Panc1 (cell line): ENCODE measurements at regions not wholly inside any gene's neighbourhood (a gene's known extent, or its start where the extent isn't known, plus 50 kb on each side); places are given as distances from the start of the nearest gene placed in this dataset.

ENCODE experiments used
- ATAC-seq: fragments of 200-7000 bp; cut with Tn5 transposase; 2 replicates; pipeline ENCODE4 v1.9.1; 2020; ENCODE audit warnings: mild to moderate bottlenecking, moderate library complexity
- BruUV-seq: library from RNA; stranded (reverse); fragments of 400-500 nt; replicated peaks from 2 replicates; lab custom pipeline; 2021; lab: Mats Ljungman, UMichigan
- CTCF ChIA-PET: fragments of 300-600 bp; sonication (Branson Sonifier 250); formaldehyde crosslinking; loops from one replicate; lab custom pipeline; 2022; ENCODE audit warnings: antibody characterized with exemption; lab: Charles Lee
- POLR2A ChIA-PET: fragments of 300-600 bp; sonication (Branson Sonifier 250); formaldehyde crosslinking; loops from one replicate; lab custom pipeline; 2022; ENCODE audit warnings: antibody characterized with exemption; lab: Charles Lee
- DNase-seq: peaks from one replicate; pipeline ENCODE4 v3.0.0-alpha.2; 2010; ENCODE audit warnings: low read depth, low spot score
- H3K27ac ChIP-seq: 2 replicates; pipeline ENCODE4 v1.5.1; 2011; ENCODE audit warnings: mild to moderate bottlenecking, low read length, inconsistent platforms
- H3K27me3 ChIP-seq: fragments of 200-500 bp; sonication (Bioruptor generic); 2 replicates; pipeline ENCODE4 v1.6.0; 2014; ENCODE audit warnings: low read length, inconsistent platforms; ENCODE audit not compliant: control insufficient read depth, insufficient read depth
- H3K36me3 ChIP-seq: fragments of 200-500 bp; sonication (Bioruptor generic); 2 replicates; pipeline ENCODE4 v1.5.1; 2014; ENCODE audit warnings: inconsistent platforms, mild to moderate bottlenecking, low read length, moderate library complexity; ENCODE audit not compliant: control insufficient read depth, insufficient read depth
- H3K4me1 ChIP-seq: 2 replicates; pipeline ENCODE4 v1.5.1; 2011; ENCODE audit warnings: inconsistent platforms, mild to moderate bottlenecking, low read length, moderate library complexity; ENCODE audit not compliant: control insufficient read depth, insufficient read depth
- H3K4me3 ChIP-seq, 2 experiments: 2 replicates each; pipeline ENCODE4 v1.5.1; 2011 to 2012; ENCODE audit warnings: low read depth in 2 of 2, low read length in 2 of 2, mild to moderate bottlenecking in 2 of 2, inconsistent platforms in 1 of 2, moderate library complexity in 1 of 2
- H3K9me3 ChIP-seq: fragments of 200-500 bp; sonication (Bioruptor generic); 2 replicates; pipeline ENCODE4 v1.5.1; 2014; ENCODE audit warnings: low read depth, mild to moderate bottlenecking, inconsistent platforms, low read length, moderate library complexity; ENCODE audit not compliant: control insufficient read depth, insufficient read depth
- CTCF ChIP-seq: fragments of 450-650 bp; IDR thresholded peaks from 2 replicates; pipeline ENCODE4 v1.5.1; 2017; ENCODE audit warnings: mild to moderate bottlenecking
- POLR2AphosphoS5 ChIP-seq: IDR thresholded peaks from 2 replicates; pipeline ENCODE4 v1.6.1; 2012; ENCODE audit warnings: mild to moderate bottlenecking, low read depth, low read length, moderate library complexity
- REST ChIP-seq, 2 experiments: IDR thresholded peaks; 2 replicates each; pipeline ENCODE4 v1.6.1; 2011 to 2012; ENCODE audit warnings: low read depth in 2 of 2, control low read depth in 1 of 2, low read length in 1 of 2, mild to moderate bottlenecking in 1 of 2, moderate library complexity in 1 of 2; ENCODE audit not compliant: insufficient read depth in 1 of 2
- SIN3A ChIP-seq: IDR thresholded peaks from 2 replicates; pipeline ENCODE4 v1.6.1; 2012; ENCODE audit warnings: low read depth, mild to moderate bottlenecking, low read length, moderate library complexity, borderline replicate concordance; ENCODE audit not compliant: insufficient read depth
- TCF7L2 ChIP-seq: IDR thresholded peaks from 2 replicates; pipeline ENCODE4 v1.6.1; 2011; ENCODE audit warnings: mild to moderate bottlenecking, low read depth, low read length, inconsistent platforms
- in situ Hi-C: cut with HindIII; loops from 2 replicates; pipeline ENCODE4 v1.10.0; 2016; ENCODE audit warnings: low sequenced_read_pairs, low pct_unique_long_range_greater_than_20kb
- intact Hi-C: fragments of 100-400 bp; cut with micrococcal nuclease; formaldehyde crosslinking; loops from one replicate; pipeline ENCODE4 v1.10.0; 2022; ENCODE audit not compliant: unreplicated experiment

GRCh38 chr2:118687192-118687591 is 160.3 kb downstream of the EN1 start:
- TF ChIP-seq TCF7L2 (no peak), SIN3A (no peak), REST (IDR thresholded peaks at IDR 0.05; ENCODE audit: insufficient read depth in 1 of 2, low read depth in 2 of 2, low read length in 1 of 2) (no peak), CTCF (no peak), POLR2AphosphoS5 (no peak)
- in situ Hi-C loops (no loop called here), intact Hi-C loops (no loop called here)
- ChIA-PET POLR2A (no interaction called here), CTCF (no interaction called here)
- Histone ChIP-seq H3K36me3 (no peaks in the 10 kb centered on the region), H3K27ac (no peak overlapping the region), H3K27me3 (no peaks in the 10 kb centered on the region), H3K4me1 (no peaks in the 10 kb centered on the region), H3K9me3 (no peaks in the 10 kb centered on the region), H3K4me3 (no peak overlapping the region)
- no peak for ATAC-seq
- no TSS peak for BruUV-seq
- DNase-seq = no peak

GRCh38 chr2:118686346-118686745 is 161.1 kb downstream of the EN1 start:
- in situ Hi-C loops = no loop called here
- ATAC-seq = no peak
- ChIA-PET CTCF (no interaction called here), POLR2A (no interaction called here)
- TF ChIP-seq POLR2AphosphoS5 (no peak), SIN3A (no peak), REST (IDR thresholded peaks at IDR 0.05; ENCODE audit: insufficient read depth in 1 of 2, low read depth in 2 of 2, low read length in 1 of 2) (no peak), CTCF (no peak), TCF7L2 (no peak)
- Histone ChIP-seq H3K4me3 (no peak overlapping the region), H3K27me3 (no peaks in the 10 kb centered on the region), H3K4me1 (no peaks in the 10 kb centered on the region), H3K36me3 (no peaks in the 10 kb centered on the region), H3K9me3 (no peaks in the 10 kb centered on the region), H3K27ac (no peak overlapping the region)
- DNase-seq = no peak
- intact Hi-C loops = no loop called here
- no TSS peak for BruUV-seq
